Kidney (tissue), 13 donors: ENCODE measurements at regions not wholly inside any gene's neighbourhood (a gene's known extent, or its start where the extent isn't known, plus 50 kb on each side); places are given as distances from the start of the nearest gene placed in this dataset.
"Not testable (repeated sequence)": the region's sequence is repeated elsewhere in the genome, so short reads cannot be mapped to it uniquely, and the experiment has no call there.

ENCODE experiments used
- DNase-seq, 5 donors: peaks; one replicate each; pipeline ENCODE4 v3.0.0-alpha.2; 2013 to 2020
- FAIRE-seq: peaks from 2 replicates; lab custom pipeline; 2012; peaks lifted over from hg19 to GRCh38; lab: Jason Lieb, UNC
- H3K27ac ChIP-seq, 2 donors: one replicate each; pipeline ENCODE4 v1.7.0; 2013; ENCODE audit warnings: low read depth in 2 of 2, low read length in 2 of 2, inconsistent platforms in 1 of 2
- H3K27me3 ChIP-seq: one replicate; pipeline ENCODE4 v1.7.1; 2013; ENCODE audit warnings: low read length, inconsistent platforms; ENCODE audit not compliant: control insufficient read depth, insufficient read depth
- H3K36me3 ChIP-seq, 3 donors: one replicate each; pipeline versions ENCODE4 v1.7.0 to v1.7.1; 2013; ENCODE audit warnings: low read length in 3 of 3, control low read depth in 1 of 3, inconsistent platforms in 1 of 3; ENCODE audit not compliant: insufficient read depth in 3 of 3, control insufficient read depth in 2 of 3
- H3K4me1 ChIP-seq, 3 donors: one replicate each; pipeline versions ENCODE4 v1.7.0 to v1.7.1; 2013; ENCODE audit warnings: low read length in 3 of 3, inconsistent platforms in 1 of 3, low read depth in 1 of 3; ENCODE audit not compliant: control insufficient read depth in 2 of 3, insufficient read depth in 2 of 3
- H3K4me3 ChIP-seq, 3 donors: one replicate each; pipeline versions ENCODE4 v1.7.0 to v1.8.1; 2013; ENCODE audit warnings: low read length in 3 of 3, control low read depth in 1 of 3, inconsistent platforms in 1 of 3
- H3K9ac ChIP-seq, 3 donors: one replicate each; pipeline versions ENCODE4 v1.7.0 to v1.7.1; 2013; ENCODE audit warnings: low read length in 3 of 3, control low read depth in 1 of 3, inconsistent platforms in 1 of 3
- H3K9me3 ChIP-seq, 3 donors: one replicate each; pipeline versions ENCODE4 v1.7.0 to v1.7.1; 2013; ENCODE audit warnings: low read length in 3 of 3, control low read depth in 1 of 3, inconsistent platforms in 1 of 3; ENCODE audit not compliant: control insufficient read depth in 2 of 3, insufficient read depth in 1 of 3
- intact Hi-C: fragments of 100-400 bp; cut with DNase I; formaldehyde crosslinking; loops from one replicate; pipeline ENCODE4 v1.11.1; 2022
- TF ChIP-seq, protein P1 (sequence below): IDR thresholded peaks from 3 replicates; pipeline ENCODE4 v1.5.1; 2012; ENCODE audit warnings: mild to moderate bottlenecking, moderate library complexity, borderline replicate concordance; ENCODE audit not compliant: insufficient read depth; ENCODE audit errors: extremely low read depth
- donor health status: control.
- donor health status: control.
- donor health status: control.
- donor health status: control.
- donor health status: control.
- donor health status: DM: yes; HTN: yes; CAD: no.
- donor health status: Normal renal cell carcinoma (clear cell type).

DNA sequence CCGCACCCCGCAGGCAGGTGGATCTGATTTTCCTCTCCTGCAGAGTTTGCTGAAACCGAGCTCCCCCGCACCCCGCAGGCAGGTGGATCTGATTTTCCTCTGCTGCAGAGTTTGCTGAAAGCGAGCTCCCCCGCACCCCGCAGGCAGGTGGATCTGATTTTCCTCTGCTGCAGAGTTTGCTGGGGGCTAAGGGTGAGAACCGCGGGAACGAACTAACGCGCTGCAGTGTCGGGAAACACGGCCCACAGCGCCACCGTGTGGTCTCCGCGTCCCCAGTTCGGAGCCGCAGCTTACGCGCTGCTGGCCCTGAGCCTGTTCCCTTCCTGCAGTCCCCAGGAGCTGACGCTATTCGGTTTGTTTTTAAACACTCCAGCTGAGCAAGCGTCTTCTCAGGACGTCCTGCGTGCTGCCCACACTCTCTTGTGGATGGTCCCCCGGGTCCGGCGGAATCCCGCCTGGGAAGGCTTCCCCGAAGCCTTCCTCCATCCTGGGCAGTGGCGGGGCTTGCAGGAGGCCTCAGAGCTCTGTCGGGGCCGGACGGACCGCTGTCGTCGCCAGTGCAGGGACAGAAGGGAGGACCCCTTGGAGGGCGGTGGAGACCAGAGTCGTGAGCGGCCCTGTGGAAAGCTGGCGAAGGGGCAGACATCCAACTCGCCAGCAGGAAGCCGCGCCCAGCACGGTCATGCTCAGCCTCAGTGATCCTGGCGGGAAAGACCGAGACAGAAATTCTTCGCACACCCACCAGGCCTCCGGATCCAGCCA, 121.2 kb upstream of the LPCAT1 start:
- Histone ChIP-seq H3K9me3 (no peaks in the 10 kb centered on the region), H3K4me1 (peaks cover 0 to 5% (median 4%) of the 10 kb centered on the region in 3 donors), H3K4me3 (peak overlapping the region in 2 of 3 donors; percentile 34 to 52), H3K9ac (no peak overlapping the region), H3K27me3 (peaks cover 9% of the 10 kb centered on the region), H3K27ac (no peak overlapping the region), H3K36me3 (no peaks in the 10 kb centered on the region)
- intact Hi-C loops = no loop called here
- no peak for FAIRE-seq
- TF ChIP-seq, protein P1, sequence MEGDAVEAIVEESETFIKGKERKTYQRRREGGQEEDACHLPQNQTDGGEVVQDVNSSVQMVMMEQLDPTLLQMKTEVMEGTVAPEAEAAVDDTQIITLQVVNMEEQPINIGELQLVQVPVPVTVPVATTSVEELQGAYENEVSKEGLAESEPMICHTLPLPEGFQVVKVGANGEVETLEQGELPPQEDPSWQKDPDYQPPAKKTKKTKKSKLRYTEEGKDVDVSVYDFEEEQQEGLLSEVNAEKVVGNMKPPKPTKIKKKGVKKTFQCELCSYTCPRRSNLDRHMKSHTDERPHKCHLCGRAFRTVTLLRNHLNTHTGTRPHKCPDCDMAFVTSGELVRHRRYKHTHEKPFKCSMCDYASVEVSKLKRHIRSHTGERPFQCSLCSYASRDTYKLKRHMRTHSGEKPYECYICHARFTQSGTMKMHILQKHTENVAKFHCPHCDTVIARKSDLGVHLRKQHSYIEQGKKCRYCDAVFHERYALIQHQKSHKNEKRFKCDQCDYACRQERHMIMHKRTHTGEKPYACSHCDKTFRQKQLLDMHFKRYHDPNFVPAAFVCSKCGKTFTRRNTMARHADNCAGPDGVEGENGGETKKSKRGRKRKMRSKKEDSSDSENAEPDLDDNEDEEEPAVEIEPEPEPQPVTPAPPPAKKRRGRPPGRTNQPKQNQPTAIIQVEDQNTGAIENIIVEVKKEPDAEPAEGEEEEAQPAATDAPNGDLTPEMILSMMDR = peak; percentile 95
- peak; percentile 89 to 94 (median 90) for DNase-seq

DNA sequence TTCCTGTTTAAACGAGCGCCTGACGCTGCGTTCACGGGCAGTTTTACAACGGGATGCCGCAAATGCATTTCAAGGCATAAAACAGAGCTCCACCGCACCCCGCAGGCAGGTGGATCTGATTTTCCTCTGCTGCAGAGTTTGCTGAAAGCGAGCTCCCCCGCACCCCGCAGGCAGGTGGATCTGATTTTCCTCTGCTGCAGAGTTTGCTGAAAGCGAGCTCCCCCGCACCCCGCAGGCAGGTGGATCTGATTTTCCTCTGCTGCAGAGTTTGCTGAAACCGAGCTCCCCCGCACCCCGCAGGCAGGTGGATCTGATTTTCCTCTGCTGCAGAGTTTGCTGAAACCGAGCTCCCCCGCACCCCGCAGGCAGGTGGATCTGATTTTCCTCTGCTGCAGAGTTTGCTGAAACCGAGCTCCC, 120.6 kb upstream of the LPCAT1 start:
- H3K9ac ChIP-seq, H3K27me3 ChIP-seq, H3K36me3 ChIP-seq, DNase-seq, H3K27ac ChIP-seq, H3K9me3 ChIP-seq, FAIRE-seq, intact Hi-C loops, H3K4me3 ChIP-seq, H3K4me1 ChIP-seq: not testable (repeated sequence)

DNA sequence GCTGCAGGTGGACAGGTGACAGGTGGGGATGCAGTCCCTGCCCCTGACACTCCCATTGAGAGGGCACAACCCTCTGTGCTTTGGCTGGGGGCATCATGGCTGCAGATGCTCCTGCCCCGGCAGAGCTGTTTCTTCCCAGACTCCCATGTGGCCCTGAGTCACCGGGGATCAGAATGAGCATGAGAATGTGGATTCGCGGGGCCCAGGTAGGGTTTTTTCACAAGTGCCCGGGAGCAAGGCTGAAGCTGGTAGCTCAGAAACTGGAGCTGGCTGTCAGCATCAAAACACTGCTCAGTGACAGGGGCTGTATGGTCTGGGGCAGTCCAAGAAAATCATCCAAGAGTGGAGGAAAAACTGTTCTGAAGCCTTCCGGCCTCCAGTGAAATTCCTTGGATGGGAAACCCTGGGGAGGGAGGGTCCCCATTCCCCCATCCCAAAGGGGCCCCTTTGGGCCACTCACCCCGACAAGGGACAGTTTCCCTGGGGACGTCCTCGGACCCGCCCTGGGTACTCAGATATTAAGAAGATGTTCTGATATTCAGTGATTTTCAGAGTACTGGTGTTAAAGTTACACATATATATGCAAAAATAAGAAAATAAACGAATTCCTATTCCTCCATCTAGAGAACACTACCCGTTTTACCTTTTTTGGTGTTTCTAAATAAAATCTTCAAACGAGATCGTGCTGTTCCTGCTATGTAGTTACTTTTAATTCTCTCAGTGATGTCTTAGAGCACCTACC, 120.1 kb upstream of the LPCAT1 start:
- FAIRE-seq (no peak), DNase-seq (no peak)
- Histone ChIP-seq H3K9ac (no peak overlapping the region), H3K27ac (no peak overlapping the region), H3K4me1 (peaks cover 0 to 5% (median 4%) of the 10 kb centered on the region in 3 donors), H3K27me3 (peaks cover 9% of the 10 kb centered on the region), H3K9me3 (no peaks in the 10 kb centered on the region), H3K36me3 (no peaks in the 10 kb centered on the region), H3K4me3 (no peak overlapping the region)
- intact Hi-C loops = no loop called here
- TF ChIP-seq, protein P1 = no peak

DNA sequence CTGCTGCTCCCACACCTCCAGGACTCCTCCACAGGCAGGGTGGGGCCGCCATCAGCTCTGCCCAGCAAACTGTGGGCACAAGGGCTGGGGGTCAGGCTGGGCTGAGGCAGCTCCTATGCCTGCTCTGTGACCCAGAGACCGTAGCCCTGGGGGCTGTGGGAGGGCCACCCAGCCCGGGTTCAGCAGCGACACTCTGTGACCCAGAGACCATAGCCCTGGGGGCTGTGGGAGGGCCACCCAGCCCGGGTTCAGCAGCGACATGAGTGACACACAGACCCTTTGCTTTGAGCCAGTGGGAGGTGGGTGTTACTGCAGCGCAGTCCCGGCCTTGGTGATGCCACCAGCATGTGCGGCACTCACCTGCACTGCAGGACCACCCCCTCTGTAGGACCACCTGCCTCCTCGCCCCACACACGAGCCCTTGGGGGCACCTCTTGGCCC, 118.9 kb upstream of the LPCAT1 start:
- FAIRE-seq (no peak), DNase-seq (peak in 1 of 5 donors; percentile 44)
- H3K27ac ChIP-seq = no peak overlapping the region
- no peaks in the 10 kb centered on the region for H3K9me3 ChIP-seq
- H3K27me3 ChIP-seq = peaks cover 9% of the 10 kb centered on the region
- intact Hi-C loops = no loop called here
- H3K36me3 ChIP-seq = no peaks in the 10 kb centered on the region
- H3K9ac ChIP-seq = no peak overlapping the region
- no peak overlapping the region for H3K4me3 ChIP-seq
- TF ChIP-seq, protein P1 = no peak
- H3K4me1 ChIP-seq = peaks cover 0 to 5% (median 4%) of the 10 kb centered on the region in 3 donors
